ENCODE measurements at regions not wholly inside any gene's neighbourhood (a gene's known extent, or its start where the extent isn't known, plus 50 kb on each side); places are given as distances from the start of the nearest gene placed in this dataset.

DNA sequence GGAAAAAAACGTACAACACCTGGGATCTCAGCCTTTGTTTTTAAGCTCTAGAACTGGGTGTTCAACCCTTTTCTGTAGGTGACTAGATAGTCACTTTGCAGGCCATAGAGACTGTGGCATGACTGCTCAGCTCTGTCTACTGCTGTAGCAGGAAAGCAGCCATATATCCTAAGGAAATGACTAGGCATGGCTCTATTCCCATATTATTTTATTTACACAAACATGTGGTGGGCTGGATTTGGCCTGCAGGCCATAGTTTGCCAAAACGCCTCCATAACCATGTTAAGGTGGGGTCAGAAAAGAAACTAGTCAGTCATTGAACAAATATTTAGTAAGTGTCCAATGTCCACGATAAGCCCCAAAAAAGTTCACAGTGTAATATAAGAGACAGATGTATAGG lies 452.5 kb downstream of the MCTP2 start:
- no peak for DNase-seq (ENCODE audit: low read depth)

DNA sequence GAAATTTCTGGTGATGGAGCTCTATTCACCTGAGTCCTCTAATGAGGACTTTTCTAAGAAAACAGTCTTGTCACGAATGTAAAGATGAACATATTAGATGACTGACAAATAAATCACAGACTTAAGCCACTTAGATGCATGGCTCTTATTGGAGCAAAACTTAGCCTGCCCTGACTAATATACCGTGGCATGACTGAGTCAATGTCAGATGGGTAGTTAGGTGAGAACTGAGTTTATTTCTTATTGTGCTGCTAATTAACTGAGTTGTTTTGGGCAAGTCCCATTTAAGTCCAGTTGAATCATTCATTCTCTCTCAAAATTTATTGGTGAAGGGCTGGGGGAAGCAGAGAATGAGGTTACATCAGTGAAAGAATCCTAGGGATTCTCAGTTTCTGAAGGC lies 459.8 kb downstream of the MCTP2 start:
- no peak for DNase-seq (ENCODE audit: low read depth)

GRCh38 chr15:94692710-94693109 lies 461.3 kb downstream of the MCTP2 start:
- no peak for DNase-seq (ENCODE audit: low read depth)

DNA sequence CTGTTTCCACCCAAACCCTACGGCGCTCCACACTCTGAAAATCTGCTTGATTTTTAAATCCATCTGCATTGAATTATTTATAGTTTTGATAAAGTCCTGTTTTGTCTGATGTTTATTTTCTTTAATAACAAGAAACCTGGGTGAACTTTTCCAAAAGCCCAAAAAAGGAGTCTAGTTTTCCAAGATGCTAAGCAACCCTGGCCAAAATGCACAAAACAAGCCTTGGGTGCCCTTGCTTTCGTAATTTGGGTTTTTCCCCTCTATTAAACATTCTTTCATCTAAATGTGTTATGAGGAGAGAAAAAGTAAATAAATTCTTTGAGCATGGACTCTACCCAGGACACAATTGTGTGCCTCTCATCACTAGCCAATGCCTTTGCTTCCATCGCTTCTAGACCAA lies 468.9 kb downstream of the MCTP2 start:
- DNase-seq (ENCODE audit: low read depth), result no peak

DNA sequence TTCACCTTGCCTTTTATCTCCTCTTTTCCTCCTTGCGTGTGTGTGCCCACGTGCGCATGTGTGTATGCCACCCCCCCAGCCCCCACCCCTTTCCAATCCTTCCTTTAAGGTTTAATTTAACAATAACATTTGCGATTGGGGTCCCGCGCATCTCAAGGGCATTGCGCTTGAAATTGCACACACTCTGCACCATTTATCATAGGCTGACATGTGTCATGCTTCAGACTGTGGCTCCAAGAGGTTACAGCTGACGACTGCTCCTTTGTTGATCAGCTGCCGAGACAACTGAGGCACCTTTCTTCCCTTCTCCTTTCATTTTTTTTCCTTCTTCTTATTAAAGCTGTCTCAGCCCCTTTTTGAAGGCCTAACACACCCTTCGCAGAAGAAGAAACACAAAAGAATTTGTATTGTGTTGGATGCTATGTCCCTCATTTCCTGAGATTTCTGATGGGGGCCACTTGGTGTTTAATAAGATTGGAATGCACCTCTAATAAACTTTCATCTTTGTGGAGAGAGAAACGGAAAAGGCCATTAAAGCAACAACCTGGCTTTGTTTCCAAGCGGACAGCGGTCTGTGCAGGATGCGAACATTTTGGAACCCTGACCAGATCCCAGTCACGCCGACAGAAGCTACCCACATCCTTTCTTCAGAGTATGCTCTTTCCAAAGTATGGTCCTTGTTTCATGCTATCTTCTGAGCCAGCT lies 470.1 kb downstream of the MCTP2 start:
- DNase-seq (ENCODE audit: low read depth), result no peak

GRCh38 chr15:94703596-94703995 lies 472.2 kb downstream of the MCTP2 start:
- DNase-seq (ENCODE audit: low read depth), result no peak

GRCh38 chr15:94704421-94704820 lies 473.1 kb downstream of the MCTP2 start:
- DNase-seq (ENCODE audit: low read depth), result no peak

DNA sequence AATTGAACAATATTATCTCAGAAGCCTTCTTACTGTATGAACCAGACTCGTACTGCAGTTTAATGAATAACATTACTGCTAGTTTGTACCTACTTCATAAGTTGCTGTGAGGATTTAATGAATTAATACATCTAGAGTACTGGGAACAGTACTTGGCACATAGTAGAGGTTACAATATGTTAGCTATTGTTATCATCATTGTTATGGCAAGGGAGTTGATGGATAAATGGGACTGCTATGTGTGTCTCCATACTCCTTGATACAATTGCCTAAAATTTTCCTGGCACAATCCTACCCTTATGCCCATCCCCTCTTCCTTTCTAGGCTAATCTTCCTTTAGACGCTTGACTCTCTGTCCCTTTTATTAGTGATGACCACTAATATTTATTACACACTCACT lies 473.6 kb downstream of the MCTP2 start:
- no peak for DNase-seq (ENCODE audit: low read depth)

DNA sequence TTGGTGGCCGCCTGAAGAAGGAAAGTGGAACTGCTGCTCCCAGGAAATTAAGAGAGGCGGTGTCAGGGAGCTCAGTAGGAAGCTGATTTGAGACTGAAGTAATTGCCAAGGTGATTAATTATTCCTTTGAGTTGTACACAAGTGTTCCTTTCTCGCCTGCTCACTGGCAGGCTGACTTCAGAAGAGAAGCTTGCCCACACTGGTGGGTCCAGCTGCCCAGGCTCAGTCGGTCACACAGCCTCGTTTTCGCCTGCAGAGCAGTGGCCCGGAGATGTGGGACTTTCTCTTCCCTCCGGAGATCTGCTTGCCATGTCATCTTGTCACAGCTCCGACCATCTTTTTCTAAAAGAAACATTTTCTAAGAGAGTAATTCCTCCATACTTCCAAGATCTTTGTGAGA lies 478.0 kb downstream of the MCTP2 start:
- no peak for DNase-seq (ENCODE audit: low read depth)

GRCh38 chr15:94722024-94722636 lies 490.8 kb downstream of the MCTP2 start:
- no peak for DNase-seq (ENCODE audit: low read depth)

DNA sequence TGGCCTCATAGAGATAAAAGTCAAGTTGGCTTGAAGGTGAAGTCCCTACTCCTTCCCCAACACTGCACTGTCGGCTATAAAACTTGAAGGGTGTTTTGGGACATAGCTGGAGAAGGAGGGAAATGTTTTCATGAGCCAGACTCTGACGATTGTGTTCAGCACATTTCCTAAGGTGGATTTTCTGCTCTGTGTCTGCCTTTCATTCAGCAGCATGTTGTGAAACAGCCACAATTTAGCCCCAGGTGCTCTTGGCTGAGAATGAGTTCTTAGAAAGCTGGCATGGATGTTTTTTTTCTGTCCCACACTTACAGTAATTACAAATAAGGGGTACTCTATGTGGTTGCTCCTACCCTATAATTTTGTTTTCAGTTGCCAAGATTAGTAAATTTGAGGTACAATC lies 492.4 kb downstream of the MCTP2 start:
- DNase-seq (ENCODE audit: low read depth), result no peak

DNA sequence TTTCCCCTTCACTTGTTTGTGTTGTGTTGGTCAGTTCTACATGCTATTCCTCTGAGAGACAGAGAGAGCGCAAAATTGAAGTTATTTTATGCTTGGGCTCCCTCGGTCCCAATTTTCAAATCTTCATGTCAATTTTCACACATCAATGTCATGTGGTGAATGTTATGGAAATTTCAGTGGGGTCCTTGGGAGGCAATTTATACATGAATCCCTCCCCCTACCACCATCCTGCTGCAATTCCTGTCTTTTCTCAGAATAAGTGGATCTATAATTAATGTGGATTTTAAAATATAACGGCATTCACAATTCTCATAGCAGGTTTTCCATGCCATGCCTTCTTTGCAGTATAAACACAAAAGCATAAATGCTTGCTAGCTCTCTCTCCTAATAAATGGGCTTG lies 499.9 kb downstream of the MCTP2 start:
- DNase-seq (ENCODE audit: low read depth), result no peak

DNA sequence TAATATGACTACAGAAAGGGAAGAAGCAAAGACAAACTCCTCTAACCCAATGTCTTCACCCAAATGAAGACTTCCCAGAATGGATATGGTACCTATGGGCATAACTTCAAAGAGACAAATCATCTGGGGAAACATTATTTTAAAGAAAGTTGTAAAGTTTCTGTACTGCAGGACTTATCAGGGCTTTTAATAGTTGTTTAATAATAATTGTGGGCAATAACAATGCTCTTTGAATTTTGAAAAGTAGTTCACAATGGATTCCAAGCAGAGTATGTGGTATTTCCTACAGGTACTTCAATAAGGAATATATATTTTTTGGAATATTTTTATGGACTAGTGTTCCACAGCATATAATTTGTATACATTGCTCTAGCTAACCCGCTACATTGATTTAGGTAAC lies 503.1 kb downstream of the MCTP2 start:
- DNase-seq (ENCODE audit: low read depth), result no peak

GRCh38 chr15:94736236-94736635 lies 504.9 kb downstream of the MCTP2 start:
- DNase-seq (ENCODE audit: low read depth), result no peak

GRCh38 chr15:94739639-94740038 lies 508.3 kb downstream of the MCTP2 start:
- no peak for DNase-seq (ENCODE audit: low read depth)

GRCh38 chr15:94740469-94740868 lies 509.1 kb downstream of the MCTP2 start:
- no peak for DNase-seq (ENCODE audit: low read depth)

DNA sequence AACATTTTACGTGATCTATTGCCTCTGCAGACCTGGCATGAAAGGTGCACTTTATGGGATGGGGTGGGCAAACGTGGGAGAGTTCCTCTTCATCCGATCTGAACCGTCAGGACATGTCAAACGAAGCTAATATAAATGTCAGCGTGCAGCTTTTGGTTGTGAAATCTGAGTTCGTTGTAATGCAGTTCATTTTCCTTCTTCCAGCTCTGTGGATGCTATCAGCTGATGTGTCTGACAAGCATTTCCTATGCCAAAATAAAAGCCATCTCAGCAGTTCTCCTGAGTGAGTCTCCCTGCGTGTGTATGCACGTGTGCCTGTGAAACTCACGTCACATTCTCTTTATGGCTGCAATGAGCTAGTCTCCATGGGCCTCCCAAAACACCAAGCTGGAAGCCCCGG lies 512.3 kb downstream of the MCTP2 start:
- no peak for DNase-seq (ENCODE audit: low read depth)

- DNase-seq (ENCODE audit: low read depth), result no peak
These were observed 512.9 kb downstream of the MCTP2 start for GRCh38 chr15:94744080-94744793.

GRCh38 chr15:94745371-94745770 lies 514.0 kb downstream of the MCTP2 start:
- no peak for DNase-seq (ENCODE audit: low read depth)

GRCh38 chr15:94747510-94747909 lies 516.1 kb downstream of the MCTP2 start:
- no peak for DNase-seq (ENCODE audit: low read depth)

GRCh38 chr15:94749811-94750617 lies 518.7 kb downstream of the MCTP2 start:
- DNase-seq (ENCODE audit: low read depth), result no peak

DNA sequence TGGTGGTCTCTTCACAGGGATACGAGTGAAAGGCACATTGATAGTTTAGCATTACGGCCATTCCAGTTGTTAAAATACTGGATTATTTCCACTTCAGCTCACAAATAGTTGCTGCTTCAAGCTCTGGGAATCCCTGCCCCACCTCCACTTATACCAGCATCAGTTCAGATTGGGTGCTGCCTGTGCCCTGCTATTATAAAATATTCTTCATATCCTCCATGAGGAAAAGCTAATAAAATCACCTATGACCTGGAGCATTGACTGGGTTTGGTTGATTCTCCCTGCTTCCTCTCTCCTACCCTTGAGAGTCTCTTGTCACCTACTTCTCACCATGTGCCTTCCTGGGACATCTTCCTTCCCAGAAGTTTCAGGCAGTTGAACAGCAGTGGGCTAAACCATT lies 529.0 kb downstream of the MCTP2 start:
- DNase-seq (ENCODE audit: low read depth), result no peak

DNA sequence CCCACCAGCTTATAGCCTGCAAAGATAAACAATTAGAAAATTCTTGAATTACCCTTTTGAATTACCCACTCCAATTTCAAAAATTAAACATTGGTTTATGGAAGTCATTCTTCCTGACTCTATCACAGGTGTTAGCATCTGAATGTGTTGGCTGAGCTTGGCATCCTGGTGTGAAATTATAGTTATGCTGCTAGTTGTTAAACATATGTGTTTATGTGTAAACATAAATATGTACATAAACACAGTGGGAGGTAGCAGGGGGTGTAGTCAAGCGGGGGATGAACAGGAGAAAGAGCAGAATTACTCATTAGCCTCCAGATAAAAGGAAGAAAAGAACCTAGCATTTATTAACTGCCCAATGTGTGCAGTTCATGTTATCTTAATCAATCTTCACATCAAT lies 530.2 kb downstream of the MCTP2 start:
- no peak for DNase-seq (ENCODE audit: low read depth)
